ENCODE measurements at regions not wholly inside any gene's neighbourhood (a gene's known extent, or its start where the extent isn't known, plus 50 kb on each side); places are given as distances from the start of the nearest gene placed in this dataset.

DNA sequence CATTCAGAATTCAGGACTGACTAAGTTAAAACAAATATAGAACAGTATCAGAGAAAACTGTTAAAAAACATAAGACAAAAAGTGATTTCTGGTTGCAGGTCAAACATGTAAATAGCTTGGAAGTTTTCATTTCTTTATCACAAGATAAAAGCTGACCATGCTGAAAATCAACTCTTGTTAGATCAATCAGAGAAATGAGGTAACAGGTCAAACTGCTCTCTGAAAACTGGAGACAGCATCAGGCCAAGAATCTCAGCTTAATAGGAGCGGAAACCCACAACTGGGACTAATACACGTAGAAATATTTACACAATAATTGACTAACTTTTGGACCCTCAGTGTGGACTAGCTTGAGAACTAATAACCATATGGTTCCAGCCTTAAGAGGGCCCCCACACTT lies 1012.8 kb upstream of the EDIL3 start:
- no peak overlapping the region for H3K4me3 Mint-ChIP-seq
- Histone ChIP-seq H3K18ac (ENCODE audit: insufficient read length, low read depth, low read length) (no peak overlapping the region), H2BK120ac (ENCODE audit: low read depth, low read length, poor library complexity, severe bottlenecking) (no peak overlapping the region), H3K9ac (ENCODE audit: extremely low read depth, insufficient read length, low read length) (no peak overlapping the region), H2BK5ac (ENCODE audit: insufficient read length, low read length) (no peak overlapping the region), H3K14ac (ENCODE audit: insufficient read depth, low read length) (no peak overlapping the region), H3K4me1 (ENCODE audit: insufficient read depth, low read length) (no peaks in the 10 kb centered on the region), H2BK12ac (ENCODE audit: insufficient read length, low read depth, low read length) (no peak overlapping the region), H2BK20ac (ENCODE audit: low read depth, low read length, poor library complexity, severe bottlenecking) (no peak overlapping the region), H2AFZ (ENCODE audit: low read length) (no peak overlapping the region), H3K23me2 (ENCODE audit: insufficient read length, low read depth, low read length, poor library complexity, severe bottlenecking) (no peaks in the 10 kb centered on the region), H2BK15ac (ENCODE audit: low read depth, low read length) (no peak overlapping the region), H3K79me1 (ENCODE audit: insufficient read depth, low read depth, low read length, poor library complexity, severe bottlenecking) (no peaks in the 10 kb centered on the region), H4K91ac (ENCODE audit: insufficient read length, low read depth, low read length) (no peak overlapping the region), H4K8ac (replicated peaks; ENCODE audit: insufficient read length, low read depth, low read length) (no peak overlapping the region), H3K9me3 (ENCODE audit: control insufficient read depth, low read depth, low read length) (no peaks in the 10 kb centered on the region), H3K56ac (ENCODE audit: insufficient read length, low read depth, low read length) (no peak overlapping the region), H3K23ac (ENCODE audit: insufficient read length, low read depth, low read length) (no peak overlapping the region), H3K4ac (ENCODE audit: low read depth, low read length) (no peak overlapping the region), H3K4me2 (ENCODE audit: insufficient read depth, insufficient read length, low read length) (no peak overlapping the region), H2AK5ac (ENCODE audit: insufficient read length, low read length) (no peak overlapping the region), H3T11ph (ENCODE audit: low read length) (no peak overlapping the region), H3K79me2 (ENCODE audit: insufficient read depth, low read length) (no peaks in the 10 kb centered on the region), H4K20me1 (ENCODE audit: control insufficient read depth, insufficient read depth, insufficient read length) (no peaks in the 10 kb centered on the region), H3K27ac (ENCODE audit: insufficient read length, low read depth, low read length) (no peak overlapping the region), H3K27me3 (ENCODE audit: insufficient read depth, low read length) (no peaks in the 10 kb centered on the region), H4K5ac (ENCODE audit: insufficient read length, low read depth, low read length) (no peak overlapping the region)
- DNase-seq, result no peak
- no peaks in the 10 kb centered on the region; a peak in 1 of 7 replicates for H3K36me3 Mint-ChIP-seq (ENCODE audit: insufficient read depth in 1 of 3, low read depth in 3 of 3)
- no CpG with 5 or more reads among the region's 2 CpGs for WGBS (ENCODE audit: extremely low coverage, insufficient read length, low lambda C conversion rate)
- no peaks in the 10 kb centered on the region for H3K4me1 Mint-ChIP-seq
- no peak overlapping the region for H3K27ac Mint-ChIP-seq
- H3K9me3 Mint-ChIP-seq, result no peaks in the 10 kb centered on the region; a peak in 1 of 5 replicates
- H3K27me3 Mint-ChIP-seq (ENCODE audit: low read depth), result no peaks in the 10 kb centered on the region
- TF ChIP-seq, protein P1, sequence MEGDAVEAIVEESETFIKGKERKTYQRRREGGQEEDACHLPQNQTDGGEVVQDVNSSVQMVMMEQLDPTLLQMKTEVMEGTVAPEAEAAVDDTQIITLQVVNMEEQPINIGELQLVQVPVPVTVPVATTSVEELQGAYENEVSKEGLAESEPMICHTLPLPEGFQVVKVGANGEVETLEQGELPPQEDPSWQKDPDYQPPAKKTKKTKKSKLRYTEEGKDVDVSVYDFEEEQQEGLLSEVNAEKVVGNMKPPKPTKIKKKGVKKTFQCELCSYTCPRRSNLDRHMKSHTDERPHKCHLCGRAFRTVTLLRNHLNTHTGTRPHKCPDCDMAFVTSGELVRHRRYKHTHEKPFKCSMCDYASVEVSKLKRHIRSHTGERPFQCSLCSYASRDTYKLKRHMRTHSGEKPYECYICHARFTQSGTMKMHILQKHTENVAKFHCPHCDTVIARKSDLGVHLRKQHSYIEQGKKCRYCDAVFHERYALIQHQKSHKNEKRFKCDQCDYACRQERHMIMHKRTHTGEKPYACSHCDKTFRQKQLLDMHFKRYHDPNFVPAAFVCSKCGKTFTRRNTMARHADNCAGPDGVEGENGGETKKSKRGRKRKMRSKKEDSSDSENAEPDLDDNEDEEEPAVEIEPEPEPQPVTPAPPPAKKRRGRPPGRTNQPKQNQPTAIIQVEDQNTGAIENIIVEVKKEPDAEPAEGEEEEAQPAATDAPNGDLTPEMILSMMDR (conservative IDR thresholded peaks at IDR 0.05), result no peak

All from H9 (cell line).